ENCODE measurements at regions not wholly inside any gene's neighbourhood (a gene's known extent, or its start where the extent isn't known, plus 50 kb on each side); places are given as distances from the start of the nearest gene placed in this dataset.
"Not testable (repeated sequence)": the region's sequence is repeated elsewhere in the genome, so short reads cannot be mapped to it uniquely, and the experiment has no call there.

DNA sequence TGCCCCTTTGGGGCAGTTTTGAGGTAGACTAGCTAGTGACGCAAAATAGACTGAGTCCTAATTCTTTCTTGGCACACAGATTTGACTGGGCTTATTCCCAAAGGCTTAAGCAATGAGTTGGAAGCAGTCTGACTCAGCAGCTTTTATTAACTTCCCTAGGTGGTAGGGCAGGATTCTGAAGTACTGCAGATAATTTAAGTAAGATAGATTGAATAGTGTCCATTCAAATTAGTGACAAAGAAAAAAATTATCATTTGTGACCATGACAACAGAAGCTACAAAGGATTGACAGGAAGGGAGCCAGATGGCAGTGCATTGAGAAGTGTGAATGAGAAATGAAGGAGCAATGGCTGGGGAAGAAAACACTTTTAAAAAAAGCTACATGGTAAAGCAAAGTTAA, 649.4 kb downstream of the CDH9 start:
- intact Hi-C loops (cut with DNase I; ENCODE audit: low total_unique reads) (no loop called here), in situ Hi-C loops (cut with MboI; ENCODE audit: low pct_ligation_motif_present in 1 of 4, low pct_unique_long_range_greater_than_20kb in 1 of 4, low sequenced_read_pairs in 3 of 4) (no loop called here)
- WGBS, 2 donors (ENCODE audit: low coverage in 1 of 2): 0 to 76% methylated on average over 1 of the region's 1 CpG
- H3K27me3 ChIP-seq: no peaks in the 10 kb centered on the region
- no peak for DNase-seq
- no peaks in the 10 kb centered on the region for H3K4me1 ChIP-seq
- no peak overlapping the region for H3K4me3 ChIP-seq
- no peaks in the 10 kb centered on the region for H3K36me3 ChIP-seq
- TF ChIP-seq POLR2AphosphoS5 (IDR thresholded peaks at IDR 0.05) (no peak), CTCF (IDR thresholded peaks at IDR 0.05) (no peak), POLR2A (IDR thresholded peaks at IDR 0.05) (no peak), EP300 (IDR thresholded peaks at IDR 0.05; ENCODE audit: low read depth) (no peak)
- peaks cover 0 to 3% of the 10 kb centered on the region in 2 donors for H3K9me3 ChIP-seq
- H3K27ac ChIP-seq: no peak overlapping the region

DNA sequence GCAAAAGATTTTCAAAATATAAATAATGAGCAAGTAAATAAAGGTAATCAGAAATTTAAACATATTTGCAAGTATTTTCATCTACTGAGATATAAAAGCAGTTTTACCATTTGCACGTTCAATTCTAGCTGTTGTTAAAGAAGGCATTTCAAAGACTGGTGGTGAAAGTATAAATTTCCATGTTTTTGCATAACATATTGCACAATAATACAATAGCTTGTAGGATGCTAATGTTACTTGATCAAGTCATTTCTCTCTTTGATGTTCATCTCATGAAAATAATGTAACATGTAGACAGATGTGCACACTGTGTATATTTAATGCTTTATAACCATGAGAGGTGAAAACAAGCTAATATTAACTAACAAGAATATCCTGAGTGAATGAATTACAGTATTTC, 651.9 kb downstream of the CDH9 start:
- Histone ChIP-seq H3K9me3 (no peaks in the 10 kb centered on the region), H3K36me3 (no peaks in the 10 kb centered on the region), H3K4me3 (no peak overlapping the region), H3K27me3 (no peaks in the 10 kb centered on the region), H3K4me1 (no peaks in the 10 kb centered on the region), H3K27ac (no peak overlapping the region)
- intact Hi-C loops (cut with DNase I; ENCODE audit: low total_unique reads) (no loop called here), in situ Hi-C loops (cut with MboI; ENCODE audit: low pct_ligation_motif_present in 1 of 4, low pct_unique_long_range_greater_than_20kb in 1 of 4, low sequenced_read_pairs in 3 of 4) (no loop called here)
- 69 to 82% methylated on average over 1 of the region's 1 CpG for WGBS, 2 donors (ENCODE audit: low coverage in 1 of 2)
- no peak for DNase-seq
- no peak for TF ChIP-seq POLR2A (IDR thresholded peaks at IDR 0.05)
- TF ChIP-seq CTCF (IDR thresholded peaks at IDR 0.05): no peak
- TF ChIP-seq EP300 (IDR thresholded peaks at IDR 0.05; ENCODE audit: low read depth): no peak
- no peak for TF ChIP-seq POLR2AphosphoS5 (IDR thresholded peaks at IDR 0.05)

DNA sequence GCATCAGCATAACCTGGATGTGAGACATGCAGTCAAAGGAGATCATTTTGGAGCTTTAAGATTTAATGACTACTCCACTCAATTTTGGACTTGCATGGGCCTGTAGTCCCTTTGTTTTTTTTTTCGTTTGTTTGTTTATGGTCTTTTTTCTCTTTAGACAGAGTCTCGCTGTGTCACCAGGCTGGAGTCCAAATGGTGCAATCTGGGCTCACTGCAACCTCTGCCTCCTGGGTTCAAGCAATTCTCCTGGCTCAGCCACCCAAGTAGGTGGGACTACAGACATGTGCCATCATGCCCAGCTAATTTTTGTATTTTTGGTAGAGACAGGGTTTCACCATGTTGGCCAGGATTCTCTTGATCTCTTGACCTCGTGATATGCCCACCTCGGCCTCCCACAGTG, 673.8 kb downstream of the CDH9 start:
- intact Hi-C loops (cut with DNase I; ENCODE audit: low total_unique reads); H3K36me3 ChIP-seq; H3K9me3 ChIP-seq; DNase-seq; H3K27me3 ChIP-seq; H3K27ac ChIP-seq; H3K4me3 ChIP-seq; H3K4me1 ChIP-seq; in situ Hi-C loops (cut with MboI; ENCODE audit: low pct_ligation_motif_present in 1 of 4, low pct_unique_long_range_greater_than_20kb in 1 of 4, low sequenced_read_pairs in 3 of 4): not testable (repeated sequence)
- 52 to 77% methylated on average over 3 to 4 of the region's 4 CpGs for WGBS, 2 donors (ENCODE audit: low coverage in 1 of 2)

DNA sequence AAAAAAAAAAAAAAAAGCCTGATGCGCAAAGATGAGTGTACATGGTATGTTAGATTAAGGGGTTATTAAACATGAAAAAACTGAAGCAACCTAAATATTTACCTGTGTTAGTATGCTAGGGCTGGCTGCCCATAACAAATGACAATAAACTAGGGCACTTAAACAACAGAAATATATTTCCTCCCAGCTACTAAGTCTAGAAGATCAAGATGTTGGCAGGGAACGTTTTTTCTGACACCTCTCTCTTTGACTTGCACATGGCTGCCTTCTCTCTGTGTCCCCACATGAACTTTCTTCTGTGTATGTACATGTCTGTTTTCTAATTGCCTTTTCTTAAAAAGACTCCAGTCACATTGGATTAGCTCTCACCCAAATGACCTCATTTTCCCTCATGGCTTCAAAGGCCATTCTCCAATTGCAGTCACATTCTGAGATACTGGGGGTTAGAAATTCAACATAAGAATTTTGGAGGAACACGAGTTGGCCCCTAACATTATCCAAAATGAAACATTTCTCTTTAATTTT, 694.5 kb downstream of the CDH9 start:
- Histone ChIP-seq H3K27ac (no peak overlapping the region), H3K4me3 (no peak overlapping the region), H3K4me1 (no peaks in the 10 kb centered on the region), H3K36me3 (no peaks in the 10 kb centered on the region), H3K27me3 (no peaks in the 10 kb centered on the region), H3K9me3 (peaks cover 0 to 4% of the 10 kb centered on the region in 2 donors)
- in situ Hi-C loops (cut with MboI; ENCODE audit: low pct_ligation_motif_present in 1 of 4, low pct_unique_long_range_greater_than_20kb in 1 of 4, low sequenced_read_pairs in 3 of 4): no loop called here
- intact Hi-C loops (cut with DNase I; ENCODE audit: low total_unique reads): no loop called here
- DNase-seq: no peak
- 52 to 62% methylated on average over 3 of the region's 3 CpGs for WGBS, 2 donors (ENCODE audit: low coverage in 1 of 2)
- no peak for TF ChIP-seq POLR2A (IDR thresholded peaks at IDR 0.05)

DNA sequence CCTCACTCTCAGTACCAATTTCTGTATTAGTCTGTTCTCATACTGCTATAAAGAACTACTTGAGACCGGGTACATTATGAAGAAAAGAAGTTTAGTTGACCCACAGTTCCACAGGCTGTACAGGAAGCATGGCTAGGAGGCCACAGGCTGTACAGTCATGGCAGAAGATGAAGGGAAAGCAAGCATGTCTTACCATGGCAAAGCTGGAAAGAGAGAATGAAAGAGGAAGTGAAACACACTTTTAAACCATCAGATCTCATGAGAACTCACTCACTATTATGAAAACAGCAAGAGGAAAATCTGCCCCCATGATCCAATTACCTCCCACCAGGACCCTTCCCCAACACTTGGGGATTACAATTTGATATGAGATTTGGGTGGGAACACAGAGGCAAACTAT, 698.8 kb downstream of the CDH9 start:
- peaks cover 0 to 4% of the 10 kb centered on the region in 2 donors for H3K9me3 ChIP-seq
- whole genome bisulfite sequencing, 2 donors (ENCODE audit: low coverage in 1 of 2): 50 to 55% methylated on average over 1 of the region's 1 CpG

More for the DNA sequence above, 698.8 kb downstream of the CDH9 start:
- Histone ChIP-seq H3K27me3 (no peaks in the 10 kb centered on the region), H3K4me3 (no peak overlapping the region), H3K27ac (no peak overlapping the region), H3K36me3 (no peaks in the 10 kb centered on the region), H3K4me1 (no peaks in the 10 kb centered on the region)
- TF ChIP-seq POLR2AphosphoS5 (IDR thresholded peaks at IDR 0.05) (no peak), EP300 (IDR thresholded peaks at IDR 0.05; ENCODE audit: low read depth) (no peak), CTCF (IDR thresholded peaks at IDR 0.05) (no peak), POLR2A (IDR thresholded peaks at IDR 0.05) (no peak)
- intact Hi-C loops (cut with DNase I; ENCODE audit: low total_unique reads): no loop called here
- DNase-seq: no peak
- in situ Hi-C loops (cut with MboI; ENCODE audit: low pct_ligation_motif_present in 1 of 4, low pct_unique_long_range_greater_than_20kb in 1 of 4, low sequenced_read_pairs in 3 of 4): no loop called here
